ENCODE measurements at regions not wholly inside any gene's neighbourhood (a gene's known extent, or its start where the extent isn't known, plus 50 kb on each side); places are given as distances from the start of the nearest gene placed in this dataset.

DNA sequence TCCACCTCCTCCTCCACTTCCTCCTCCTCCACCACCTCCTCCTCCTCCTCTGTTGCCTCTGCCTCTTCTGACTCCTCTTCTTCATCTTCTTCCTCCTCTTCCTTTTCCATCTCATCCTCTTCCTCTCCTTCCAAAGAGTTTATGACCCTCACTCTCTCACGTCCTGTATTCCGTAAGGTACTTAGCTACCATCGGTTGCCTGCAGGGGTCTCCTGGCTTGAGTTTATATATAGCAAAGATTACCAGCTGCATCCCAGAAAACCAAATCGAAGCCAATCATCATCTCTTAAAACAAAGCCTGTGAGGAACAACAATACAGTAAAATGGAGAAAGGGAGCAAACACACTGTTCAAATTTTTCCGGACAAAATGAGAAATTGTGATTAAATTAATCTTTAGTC is 317.4 kb downstream of the C3orf38 start:
- H3K9ac ChIP-seq (ENCODE audit: control insufficient read depth, insufficient read depth, low read length) = no peak overlapping the region
- H3K27ac ChIP-seq (ENCODE audit: control insufficient read depth, insufficient read depth) = no peak overlapping the region
- RAD21 ChIA-PET (ENCODE audit: unreplicated experiment) = no interaction called here
- TF ChIP-seq POLR2AphosphoS5 (IDR thresholded peaks at IDR 0.05; ENCODE audit: low read length) (no peak), ZNF274 (IDR thresholded peaks at IDR 0.05; ENCODE audit: insufficient read depth, insufficient read length) (no peak)
- TF ChIP-seq, protein P1, sequence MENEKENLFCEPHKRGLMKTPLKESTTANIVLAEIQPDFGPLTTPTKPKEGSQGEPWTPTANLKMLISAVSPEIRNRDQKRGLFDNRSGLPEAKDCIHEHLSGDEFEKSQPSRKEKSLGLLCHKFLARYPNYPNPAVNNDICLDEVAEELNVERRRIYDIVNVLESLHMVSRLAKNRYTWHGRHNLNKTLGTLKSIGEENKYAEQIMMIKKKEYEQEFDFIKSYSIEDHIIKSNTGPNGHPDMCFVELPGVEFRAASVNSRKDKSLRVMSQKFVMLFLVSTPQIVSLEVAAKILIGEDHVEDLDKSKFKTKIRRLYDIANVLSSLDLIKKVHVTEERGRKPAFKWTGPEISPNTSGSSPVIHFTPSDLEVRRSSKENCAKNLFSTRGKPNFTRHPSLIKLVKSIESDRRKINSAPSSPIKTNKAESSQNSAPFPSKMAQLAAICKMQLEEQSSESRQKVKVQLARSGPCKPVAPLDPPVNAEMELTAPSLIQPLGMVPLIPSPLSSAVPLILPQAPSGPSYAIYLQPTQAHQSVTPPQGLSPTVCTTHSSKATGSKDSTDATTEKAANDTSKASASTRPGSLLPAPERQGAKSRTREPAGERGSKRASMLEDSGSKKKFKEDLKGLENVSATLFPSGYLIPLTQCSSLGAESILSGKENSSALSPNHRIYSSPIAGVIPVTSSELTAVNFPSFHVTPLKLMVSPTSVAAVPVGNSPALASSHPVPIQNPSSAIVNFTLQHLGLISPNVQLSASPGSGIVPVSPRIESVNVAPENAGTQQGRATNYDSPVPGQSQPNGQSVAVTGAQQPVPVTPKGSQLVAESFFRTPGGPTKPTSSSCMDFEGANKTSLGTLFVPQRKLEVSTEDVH (IDR thresholded peaks at IDR 0.05; ENCODE audit: low read depth, partially characterized antibody) = no peak
- SMC1A ChIA-PET (ENCODE audit: uncharacterized antibody, unreplicated experiment) = no interaction called here
- H4K20me1 ChIP-seq (ENCODE audit: control insufficient read depth, insufficient read depth) = no peaks in the 10 kb centered on the region
- no peak overlapping the region for H3K4me2 ChIP-seq (ENCODE audit: control insufficient read depth, insufficient read depth)
- POLR2A ChIA-PET = no interaction called here
- H3K36me3 ChIP-seq (ENCODE audit: control insufficient read depth in 2 of 2, insufficient read depth in 2 of 2, low read length in 1 of 2) = no peaks in the 10 kb centered on the region
- H2AFZ ChIP-seq (ENCODE audit: control insufficient read depth, low read depth, low read length) = no peak overlapping the region
- H3K79me2 ChIP-seq (ENCODE audit: control insufficient read depth, insufficient read depth, low read length) = no peaks in the 10 kb centered on the region
- DNase-seq (ENCODE audit: low read depth, low spot score) = no peak
- WGBS (ENCODE audit: insufficient coverage, insufficient replicate concordance, low lambda C conversion rate, missing lambda C conversion rate) = 38% methylated on average over 5 of the region's 5 CpGs
- FAIRE-seq = no peak
- in situ Hi-C loops (cut with MboI) (no loop called here), intact Hi-C loops (cut with micrococcal nuclease; ENCODE audit: unreplicated experiment) (no loop called here)
- no peak for ATAC-seq
- H3K4me3 ChIP-seq = no peak overlapping the region
- H3K9me3 ChIP-seq (replicated peaks; ENCODE audit: control insufficient read depth, insufficient read depth, low read length) = no peaks in the 10 kb centered on the region
- H3K4me1 ChIP-seq (ENCODE audit: control insufficient read depth, insufficient read depth, low read length) = no peaks in the 10 kb centered on the region
- no TSS peak for BruUV-seq (replicated peaks)
- CTCF ChIA-PET = no interaction called here
- no peaks in the 10 kb centered on the region for H3K27me3 ChIP-seq (replicated peaks in 1 of 2; ENCODE audit: control insufficient read depth in 2 of 2, insufficient read depth in 2 of 2, low read length in 1 of 2)

DNA sequence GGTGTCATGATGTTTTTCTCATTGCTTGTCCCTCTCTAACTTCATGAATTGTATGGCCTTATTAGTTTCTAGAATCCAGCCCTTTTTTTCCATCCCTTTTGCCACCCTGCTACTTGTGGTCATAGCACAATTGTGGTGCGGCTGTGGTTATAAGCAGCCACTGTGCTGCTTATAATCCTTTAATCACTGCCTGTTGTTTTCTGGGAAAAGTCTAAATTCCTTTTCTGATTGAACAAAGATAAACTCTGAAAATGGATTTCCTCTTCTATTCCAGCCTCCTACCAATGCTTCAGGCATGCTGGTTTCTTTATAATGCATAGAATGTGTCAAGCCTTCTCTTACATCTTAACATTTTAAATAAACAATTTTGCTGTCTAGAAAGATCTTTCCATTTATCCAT is 319.5 kb downstream of the C3orf38 start:
- Histone ChIP-seq H3K27me3 (replicated peaks in 1 of 2; ENCODE audit: control insufficient read depth in 2 of 2, insufficient read depth in 2 of 2, low read length in 1 of 2) (no peaks in the 10 kb centered on the region), H3K9me3 (replicated peaks; ENCODE audit: control insufficient read depth, insufficient read depth, low read length) (no peaks in the 10 kb centered on the region), H4K20me1 (ENCODE audit: control insufficient read depth, insufficient read depth) (no peaks in the 10 kb centered on the region), H3K79me2 (ENCODE audit: control insufficient read depth, insufficient read depth, low read length) (no peaks in the 10 kb centered on the region), H3K9ac (ENCODE audit: control insufficient read depth, insufficient read depth, low read length) (no peak overlapping the region), H3K27ac (ENCODE audit: control insufficient read depth, insufficient read depth) (no peak overlapping the region), H2AFZ (ENCODE audit: control insufficient read depth, low read depth, low read length) (no peak overlapping the region), H3K4me1 (ENCODE audit: control insufficient read depth, insufficient read depth, low read length) (no peaks in the 10 kb centered on the region), H3K36me3 (ENCODE audit: control insufficient read depth in 2 of 2, insufficient read depth in 2 of 2, low read length in 1 of 2) (no peaks in the 10 kb centered on the region), H3K4me2 (ENCODE audit: control insufficient read depth, insufficient read depth) (no peak overlapping the region), H3K4me3 (no peak overlapping the region)
- no peak for DNase-seq (ENCODE audit: low read depth, low spot score)
- no peak for ATAC-seq
- no peak for FAIRE-seq
- BruUV-seq (replicated peaks) = no TSS peak
- intact Hi-C loops (cut with micrococcal nuclease; ENCODE audit: unreplicated experiment) (no loop called here), in situ Hi-C loops (cut with MboI) (no loop called here)
- ChIA-PET POLR2A (no interaction called here), RAD21 (ENCODE audit: unreplicated experiment) (no interaction called here), CTCF (no interaction called here), SMC1A (ENCODE audit: uncharacterized antibody, unreplicated experiment) (no interaction called here)
- 100% methylated on average over 1 of the region's 1 CpG for WGBS (ENCODE audit: insufficient coverage, insufficient replicate concordance, low lambda C conversion rate, missing lambda C conversion rate)
- no peak for TF ChIP-seq FOXM1 (IDR thresholded peaks at IDR 0.05; ENCODE audit: low read depth, low read length)
- no peak for TF ChIP-seq NFXL1 (IDR thresholded peaks at IDR 0.05; ENCODE audit: borderline replicate concordance)
- TF ChIP-seq ZNF24 (IDR thresholded peaks at IDR 0.05) = no peak
- no peak for TF ChIP-seq MYC (IDR thresholded peaks at IDR 0.05; ENCODE audit: insufficient read depth, insufficient read length, insufficient replicate concordance, low read length, severe bottlenecking)
- no peak for TF ChIP-seq WRNIP1 (IDR thresholded peaks at IDR 0.05; ENCODE audit: borderline replicate concordance, low read depth, low read length)
- TF ChIP-seq BCL11A (IDR thresholded peaks at IDR 0.05; ENCODE audit: low read depth, low read length) = no peak
- no peak for TF ChIP-seq ZNF274 (IDR thresholded peaks at IDR 0.05; ENCODE audit: insufficient read depth, insufficient read length)
- no peak for TF ChIP-seq TCF12 (IDR thresholded peaks at IDR 0.05; ENCODE audit: low read depth, low read length)
- no peak for TF ChIP-seq NR2F1 (conservative IDR thresholded peaks at IDR 0.05)
- no peak for TF ChIP-seq EGR1 (IDR thresholded peaks at IDR 0.05; ENCODE audit: borderline replicate concordance in 1 of 2, low read depth in 2 of 2, low read length in 2 of 2)
- no peak for TF ChIP-seq BCLAF1 (IDR thresholded peaks at IDR 0.05)

All from GM12878 (cell line).